ENCODE measurements at regions not wholly inside any gene's neighbourhood (a gene's known extent, or its start where the extent isn't known, plus 50 kb on each side); places are given as distances from the start of the nearest gene placed in this dataset.
A peak's percentile ranks its signal among the peaks of the same experiment; 100 is the strongest.

- in situ Hi-C loops (cut with HindIII; ENCODE audit: low pct_unique_long_range_greater_than_20kb, low sequenced_read_pairs): no loop called here
- DNase-seq (ENCODE audit: low read depth): no peak
Observed at GRCh38 chr3:153714016-153714415, 407.2 kb upstream of the ARHGEF26 start.

GRCh38 chr3:153714588-153715290 is 406.5 kb upstream of the ARHGEF26 start:
- no peak for DNase-seq (ENCODE audit: low read depth)
- in situ Hi-C loops (cut with HindIII; ENCODE audit: low pct_unique_long_range_greater_than_20kb, low sequenced_read_pairs): no loop called here

- in situ Hi-C loops (cut with HindIII; ENCODE audit: low pct_unique_long_range_greater_than_20kb, low sequenced_read_pairs): no loop called here
- no peak for DNase-seq (ENCODE audit: low read depth)
Observed at GRCh38 chr3:153722157-153722556, 399.0 kb upstream of the ARHGEF26 start.

DNA sequence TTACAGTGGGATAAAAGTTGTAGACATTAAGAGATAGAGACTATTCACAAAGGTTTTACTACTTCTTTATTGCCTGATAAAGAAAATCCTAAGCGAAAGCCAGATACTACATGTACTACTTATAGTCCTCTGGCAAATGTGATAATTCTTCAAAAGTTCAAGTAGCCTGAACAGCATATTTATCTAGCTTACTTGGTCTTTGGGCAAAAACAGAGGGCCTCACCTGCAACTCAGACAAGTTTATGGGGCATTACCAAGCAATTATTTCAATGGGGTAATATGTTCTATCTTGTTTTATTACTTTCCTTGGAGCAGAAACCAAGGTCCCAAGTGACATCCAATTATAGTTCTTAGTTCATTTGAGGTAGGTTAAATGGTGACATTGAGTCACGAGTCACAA is 390.1 kb upstream of the ARHGEF26 start:
- in situ Hi-C loops (cut with HindIII; ENCODE audit: low pct_unique_long_range_greater_than_20kb, low sequenced_read_pairs): no loop called here

GRCh38 chr3:153734777-153735551 is 386.2 kb upstream of the ARHGEF26 start:
- peak; percentile 77 for DNase-seq (ENCODE audit: low read depth)
- in situ Hi-C loops (cut with HindIII; ENCODE audit: low pct_unique_long_range_greater_than_20kb, low sequenced_read_pairs): no loop called here

More for the DNA sequence above, 390.1 kb upstream of the ARHGEF26 start:
- DNase-seq (ENCODE audit: low read depth): no peak

DNA sequence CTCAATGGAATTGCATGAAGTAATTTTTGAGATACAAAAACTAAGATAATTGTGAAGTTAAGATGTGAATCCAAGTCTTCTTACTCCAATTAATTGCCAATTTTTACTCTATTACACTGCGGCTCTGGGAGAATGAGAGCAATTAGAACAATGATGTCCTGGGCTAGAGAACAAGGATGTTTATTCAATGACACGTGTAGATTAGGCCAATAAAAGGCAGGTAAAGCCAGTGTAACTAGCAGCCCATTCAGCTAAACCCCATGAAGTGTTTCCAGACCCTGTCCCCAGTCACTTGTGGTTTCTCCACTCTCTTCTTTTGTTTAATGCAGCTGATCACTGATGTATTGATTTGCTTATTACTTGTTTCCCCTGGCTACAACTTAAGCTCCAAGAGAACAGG is 381.1 kb upstream of the ARHGEF26 start:
- no peak for DNase-seq (ENCODE audit: low read depth)
- in situ Hi-C loops (cut with HindIII; ENCODE audit: low pct_unique_long_range_greater_than_20kb, low sequenced_read_pairs): no loop called here

DNA sequence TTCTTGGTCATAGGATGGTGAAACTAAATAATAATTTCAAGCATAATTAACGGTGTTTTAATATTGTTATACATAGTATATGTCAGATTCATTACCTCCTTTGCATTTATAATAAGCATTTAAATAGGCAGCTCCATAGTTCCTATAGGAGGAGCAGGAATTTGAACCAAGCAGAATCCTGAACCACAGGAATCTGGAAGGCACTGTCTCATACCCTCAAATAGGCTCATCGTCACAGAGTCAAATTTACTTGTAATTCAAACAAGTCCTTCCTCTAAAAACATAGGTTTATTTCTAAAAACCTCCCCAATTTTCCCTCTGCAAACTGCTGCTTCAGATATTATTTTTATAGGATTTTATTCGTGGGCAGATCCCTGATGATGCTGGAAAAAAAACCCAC is 376.3 kb upstream of the ARHGEF26 start:
- in situ Hi-C loops (cut with HindIII; ENCODE audit: low pct_unique_long_range_greater_than_20kb, low sequenced_read_pairs): no loop called here
- DNase-seq (ENCODE audit: low read depth): no peak

- in situ Hi-C loops (cut with HindIII; ENCODE audit: low pct_unique_long_range_greater_than_20kb, low sequenced_read_pairs): no loop called here
- no peak for DNase-seq (ENCODE audit: low read depth)
Observed at GRCh38 chr3:153746211-153746610, 375.0 kb upstream of the ARHGEF26 start.

GRCh38 chr3:153749070-153749610 is 372.1 kb upstream of the ARHGEF26 start:
- in situ Hi-C loops (cut with HindIII; ENCODE audit: low pct_unique_long_range_greater_than_20kb, low sequenced_read_pairs): no loop called here
- no peak for DNase-seq (ENCODE audit: low read depth)

DNA sequence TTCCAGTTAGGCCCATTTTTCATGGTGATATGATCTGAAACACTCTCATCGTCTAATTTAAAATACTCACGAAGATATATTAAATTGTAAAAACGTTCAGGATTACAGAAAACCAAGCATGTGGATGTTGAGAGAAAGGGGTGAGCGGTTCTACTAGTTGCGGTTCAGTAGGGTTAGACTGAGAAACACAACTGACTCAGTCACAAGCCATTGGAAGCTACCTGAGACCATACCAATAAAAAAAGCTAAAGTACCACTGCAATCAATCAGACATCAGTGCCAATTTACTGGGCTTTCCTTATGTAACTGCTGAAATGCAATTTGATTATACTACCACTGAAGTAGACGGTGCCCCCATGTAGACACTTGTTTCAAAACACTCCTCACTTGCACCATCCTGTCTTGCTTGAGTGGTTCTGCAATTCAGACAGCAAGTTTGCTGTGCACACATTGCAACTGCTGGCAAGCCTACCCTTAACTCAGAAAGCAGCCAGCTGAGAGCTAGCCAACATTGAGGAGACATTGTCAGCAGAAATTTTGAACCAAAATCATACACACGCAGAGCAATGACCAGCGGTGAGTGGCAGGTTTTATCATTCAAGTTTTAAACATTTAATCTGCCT is 368.7 kb upstream of the ARHGEF26 start:
- in situ Hi-C loops (cut with HindIII; ENCODE audit: low pct_unique_long_range_greater_than_20kb, low sequenced_read_pairs): no loop called here
- DNase-seq (ENCODE audit: low read depth): no peak

GRCh38 chr3:153753035-153753434 is 368.2 kb upstream of the ARHGEF26 start:
- in situ Hi-C loops (cut with HindIII; ENCODE audit: low pct_unique_long_range_greater_than_20kb, low sequenced_read_pairs): no loop called here
- no peak for DNase-seq (ENCODE audit: low read depth)

DNA sequence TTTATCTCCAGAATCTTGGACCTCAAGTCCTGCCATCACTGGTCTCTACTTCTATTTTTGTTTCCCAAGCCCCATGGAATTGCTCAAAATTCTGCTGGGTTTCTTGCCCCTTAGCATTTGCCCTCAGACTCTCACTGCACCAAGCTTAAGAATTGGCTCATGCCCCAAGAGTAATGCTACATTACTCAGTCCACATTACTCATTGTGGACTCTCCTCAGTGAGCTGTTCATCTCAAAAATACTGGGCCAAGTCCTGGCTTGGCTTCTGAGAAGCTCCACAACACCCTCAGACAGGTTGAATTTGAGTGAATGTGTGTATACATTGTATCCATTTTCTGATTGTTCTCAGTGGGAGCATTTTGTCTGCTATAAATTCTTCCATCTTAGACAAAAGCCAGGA is 364.4 kb upstream of the ARHGEF26 start:
- in situ Hi-C loops (cut with HindIII; ENCODE audit: low pct_unique_long_range_greater_than_20kb, low sequenced_read_pairs): no loop called here
- DNase-seq (ENCODE audit: low read depth): no peak

DNA sequence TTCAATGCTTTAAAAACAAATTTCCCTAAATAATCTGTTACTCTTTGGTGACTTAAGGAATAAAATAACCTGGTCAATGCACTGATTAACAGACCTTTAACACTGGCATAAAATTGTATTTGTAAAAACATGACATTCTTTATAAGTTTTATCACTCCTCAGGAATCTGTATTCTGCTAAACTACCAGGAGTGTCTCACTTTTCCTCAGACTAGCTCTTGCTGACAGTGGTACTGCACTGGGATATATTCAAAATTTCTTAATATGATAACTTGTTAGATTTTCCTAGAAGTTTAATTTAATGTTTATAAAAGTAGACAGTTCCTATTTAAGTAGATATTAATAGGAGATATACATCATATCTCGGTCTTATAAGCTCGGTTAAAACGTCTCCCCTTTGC is 363.4 kb upstream of the ARHGEF26 start:
- in situ Hi-C loops (cut with HindIII; ENCODE audit: low pct_unique_long_range_greater_than_20kb, low sequenced_read_pairs): no loop called here
- DNase-seq (ENCODE audit: low read depth): no peak

DNA sequence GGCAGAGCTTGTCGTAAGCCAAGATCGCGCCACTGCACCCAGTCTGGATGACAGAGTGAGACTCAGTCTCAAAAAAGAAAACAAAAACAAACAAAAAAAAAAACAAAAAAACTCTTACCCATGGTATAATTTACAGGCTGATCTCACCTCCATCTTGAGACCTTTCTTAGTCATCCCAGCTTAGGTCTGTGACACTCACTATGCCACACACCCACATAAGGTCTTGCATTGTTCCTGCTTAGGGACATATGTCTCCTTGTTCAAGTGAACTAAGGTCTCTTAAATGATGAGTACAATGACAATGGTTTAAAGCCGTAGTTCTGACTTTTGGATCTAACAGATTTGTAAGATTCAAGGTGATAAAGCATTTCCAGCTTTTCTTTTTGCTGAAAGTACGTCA is 360.2 kb upstream of the ARHGEF26 start:
- no peak for DNase-seq (ENCODE audit: low read depth)
- in situ Hi-C loops (cut with HindIII; ENCODE audit: low pct_unique_long_range_greater_than_20kb, low sequenced_read_pairs): no loop called here

DNA sequence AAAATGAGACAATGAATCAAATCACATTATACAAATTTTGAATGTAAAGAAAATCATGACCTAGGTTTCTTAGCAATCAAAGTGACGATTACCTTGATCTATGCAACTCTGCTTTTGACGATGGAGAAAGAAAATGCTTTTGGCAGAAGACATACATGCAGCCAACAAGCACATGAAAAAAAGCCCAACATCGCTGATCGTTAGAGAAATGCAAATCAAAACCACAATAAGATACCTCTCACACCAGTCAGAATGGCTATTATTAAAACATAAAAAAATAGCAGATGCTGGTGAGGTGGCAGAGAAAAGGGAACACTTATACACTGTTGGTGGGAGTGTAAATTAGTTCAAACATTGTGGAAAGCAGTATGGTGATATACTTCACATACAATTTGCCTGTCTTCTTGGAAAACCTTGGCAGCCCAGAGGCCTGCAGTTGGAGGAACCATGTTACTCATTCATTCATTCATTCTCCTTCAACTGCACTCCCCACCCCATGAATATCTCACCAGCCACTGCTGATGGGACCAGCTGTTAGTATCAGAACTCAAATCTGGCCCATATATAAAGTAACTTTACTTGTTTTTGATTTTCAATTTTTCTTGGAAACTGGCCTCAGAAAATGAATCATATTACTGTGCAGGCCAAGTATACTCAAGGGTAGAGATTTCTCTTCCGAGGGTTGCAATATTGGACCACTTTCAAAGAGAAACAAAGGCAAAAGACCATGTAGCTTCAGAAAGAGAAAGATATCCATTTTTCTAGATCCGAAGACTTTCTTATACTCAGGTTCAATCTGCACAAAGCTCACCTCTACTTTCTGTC is 358.6 kb upstream of the ARHGEF26 start:
- in situ Hi-C loops (cut with HindIII; ENCODE audit: low pct_unique_long_range_greater_than_20kb, low sequenced_read_pairs): no loop called here
- DNase-seq (ENCODE audit: low read depth): no peak

DNA sequence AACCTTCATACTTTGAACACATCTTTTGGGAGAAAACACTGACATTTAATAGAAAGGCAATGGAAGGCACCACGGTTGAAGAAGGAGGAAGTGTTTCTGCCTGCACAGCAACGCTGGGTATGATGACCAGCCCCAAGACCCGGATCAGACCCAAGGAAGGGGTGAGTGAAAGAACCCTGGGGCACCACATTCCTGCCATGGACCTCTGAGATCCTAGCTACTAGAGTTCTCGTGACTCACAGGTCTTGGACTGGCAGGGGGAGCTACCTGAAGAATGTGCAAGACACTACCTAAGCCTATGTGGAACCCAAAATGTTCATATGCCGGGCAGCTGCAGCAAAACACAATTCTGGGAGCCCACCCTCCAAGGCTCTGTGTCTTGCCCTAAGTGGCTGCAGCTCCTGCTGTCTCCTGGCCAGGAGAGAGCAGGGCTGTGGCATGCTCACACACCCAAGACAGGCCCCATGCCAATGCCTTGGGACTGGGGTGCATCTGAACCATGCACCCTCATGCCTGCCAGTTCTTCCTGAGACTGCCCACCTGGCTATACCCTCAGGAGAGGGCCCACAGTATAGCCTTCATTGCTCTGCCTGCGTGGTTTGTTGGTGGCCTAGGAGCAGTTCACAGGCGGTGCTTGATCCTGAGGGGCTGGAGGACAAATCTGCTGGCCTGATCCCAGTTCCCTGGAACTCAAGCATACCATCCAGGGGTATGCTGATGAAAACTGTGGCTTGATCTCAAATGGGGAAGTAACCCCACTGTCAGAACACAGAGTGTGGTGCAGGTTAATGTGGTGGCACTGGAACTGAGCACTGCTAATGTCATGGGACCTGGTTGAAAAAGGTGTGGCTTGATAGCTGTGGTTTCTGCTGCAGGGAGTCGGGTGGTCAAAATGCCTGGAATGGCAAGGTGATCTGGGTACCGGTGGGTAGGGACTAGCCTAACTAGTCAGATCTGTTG is 353.3 kb upstream of the ARHGEF26 start:
- in situ Hi-C loops (cut with HindIII; ENCODE audit: low pct_unique_long_range_greater_than_20kb, low sequenced_read_pairs): no loop called here
- no peak for DNase-seq (ENCODE audit: low read depth)

Measured in Caki2 (cell line).